HG03469 (cell line): ENCODE measurements at regions not wholly inside any gene's neighbourhood (a gene's known extent, or its start where the extent isn't known, plus 50 kb on each side); places are given as distances from the start of the nearest gene placed in this dataset.
A peak's percentile ranks its signal among the peaks of the same experiment; 100 is the strongest.

ENCODE experiments used
- ATAC-seq: cut with Tn5 transposase; IDR thresholded peaks from one replicate; pipeline ENCODE4 v1.9.1; 2021; ENCODE audit warnings: mild to moderate bottlenecking, moderate library complexity, moderate number of reproducible peaks; ENCODE audit not compliant: unreplicated experiment

DNA sequence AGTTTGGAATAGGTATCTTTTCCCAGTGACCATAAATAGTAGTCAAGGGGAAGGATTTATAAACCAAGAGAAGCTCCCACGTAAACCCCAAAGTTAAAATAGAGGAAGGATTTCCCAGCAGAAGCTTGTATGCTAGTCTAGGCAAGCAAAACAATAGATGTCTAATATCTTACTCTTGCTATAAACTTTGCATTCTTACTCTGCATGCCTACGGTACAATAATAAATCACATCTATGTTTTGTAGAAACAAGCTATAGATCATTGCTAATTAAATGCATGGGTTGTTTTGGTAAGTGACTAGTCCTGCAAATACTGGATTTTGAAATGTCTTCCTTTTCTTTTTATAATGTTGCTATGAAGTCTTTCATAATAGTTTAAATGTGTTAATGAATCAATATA is 585.5 kb downstream of the INHBA start:
- no peak for ATAC-seq

DNA sequence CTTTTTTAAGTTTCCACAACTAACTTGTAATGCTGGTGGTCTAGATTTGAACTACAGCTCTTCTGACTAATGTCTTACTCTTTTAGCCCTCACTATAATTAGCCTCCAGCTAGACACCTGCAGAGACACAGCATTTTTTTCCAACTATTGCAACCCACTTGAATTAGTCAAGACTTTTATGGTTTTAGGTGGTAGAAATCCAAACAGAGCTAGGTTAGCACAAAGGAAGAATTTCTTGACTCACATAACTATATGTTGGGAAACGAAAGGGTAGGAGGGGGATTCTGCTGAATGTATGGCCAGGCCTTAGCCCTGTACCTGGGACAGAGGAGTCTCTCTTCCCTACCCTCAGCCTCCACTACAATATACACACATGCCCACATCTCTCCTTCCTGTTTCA is 586.1 kb downstream of the INHBA start:
- no peak for ATAC-seq

DNA sequence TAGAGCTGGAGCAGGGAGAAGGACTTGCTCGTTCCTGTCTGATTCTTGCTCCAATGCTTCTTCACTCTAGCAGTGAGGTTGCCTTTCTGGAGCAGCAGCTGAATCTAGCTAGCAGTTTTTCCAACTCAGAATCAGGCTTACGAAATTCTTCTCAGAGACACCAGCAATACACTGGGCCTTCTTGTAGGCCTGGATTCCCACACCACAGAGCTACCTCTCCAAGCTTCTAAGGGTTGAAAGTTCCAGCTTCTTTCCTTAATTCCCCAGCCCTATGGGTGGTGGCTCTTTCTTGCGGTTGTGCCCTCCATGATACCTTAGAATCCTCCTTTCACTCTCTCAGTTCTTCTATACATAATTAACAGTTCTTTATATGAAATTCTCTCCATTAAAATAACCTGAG is 586.6 kb downstream of the INHBA start:
- no peak for ATAC-seq

DNA sequence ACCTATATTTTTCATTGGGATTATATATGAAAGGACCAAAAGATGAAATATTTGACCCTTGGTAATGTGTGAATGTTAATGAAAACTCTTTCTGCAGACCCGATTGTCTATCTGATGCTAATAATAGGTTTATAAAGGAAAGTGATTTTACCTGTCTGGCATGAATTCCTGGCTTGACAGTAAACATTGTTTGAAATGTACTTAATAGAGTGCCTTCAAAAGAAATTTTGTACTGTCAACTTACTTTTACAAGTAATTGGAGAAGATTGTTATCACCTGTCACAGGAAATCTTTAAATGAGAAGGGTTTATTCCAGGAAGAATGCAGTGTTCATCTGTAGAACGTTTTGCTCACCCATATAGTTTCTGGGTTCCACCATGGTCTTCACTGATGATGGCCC is 588.2 kb downstream of the INHBA start:
- ATAC-seq, result no peak

DNA sequence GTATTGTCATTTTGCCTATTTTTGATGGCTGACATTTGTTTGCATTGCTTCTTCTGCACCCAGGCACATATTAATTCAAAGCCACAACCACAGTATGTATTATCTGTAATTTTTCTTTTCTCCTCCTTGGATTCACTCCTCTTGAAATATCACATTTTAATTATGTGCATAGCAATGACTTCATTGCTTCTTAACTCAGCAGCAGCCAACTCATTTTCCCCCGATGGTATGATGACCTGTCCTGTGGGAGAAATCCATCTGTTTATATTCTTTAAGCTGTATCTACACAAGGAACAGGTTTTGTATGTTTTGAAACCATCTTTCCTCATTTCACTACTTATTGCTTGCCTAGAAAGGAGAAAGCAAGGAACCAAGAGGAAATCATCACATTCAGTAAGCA is 588.8 kb downstream of the INHBA start:
- ATAC-seq, result no peak

DNA sequence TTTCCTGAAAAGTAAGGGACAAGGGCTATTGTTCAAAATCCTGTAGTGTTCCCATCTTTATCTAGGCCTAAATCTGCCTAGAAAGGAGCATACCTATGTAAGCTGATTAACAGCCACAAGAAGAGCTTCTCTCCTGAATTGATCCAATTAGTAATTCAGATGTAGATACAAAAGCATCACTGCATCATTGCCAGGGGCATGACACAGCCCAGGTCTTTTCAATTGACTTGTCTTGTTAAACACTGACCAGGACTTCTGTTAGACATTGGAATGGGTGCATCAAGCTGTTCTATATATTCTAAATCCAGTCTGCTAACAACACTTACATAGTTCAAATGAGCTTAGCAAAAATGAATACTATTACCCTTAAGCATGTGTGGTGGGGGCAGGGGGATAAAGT is 589.2 kb downstream of the INHBA start:
- ATAC-seq, result no peak

GRCh38 chr7:41110186-41110585 is 592.7 kb downstream of the INHBA start:
- ATAC-seq, result no peak

DNA sequence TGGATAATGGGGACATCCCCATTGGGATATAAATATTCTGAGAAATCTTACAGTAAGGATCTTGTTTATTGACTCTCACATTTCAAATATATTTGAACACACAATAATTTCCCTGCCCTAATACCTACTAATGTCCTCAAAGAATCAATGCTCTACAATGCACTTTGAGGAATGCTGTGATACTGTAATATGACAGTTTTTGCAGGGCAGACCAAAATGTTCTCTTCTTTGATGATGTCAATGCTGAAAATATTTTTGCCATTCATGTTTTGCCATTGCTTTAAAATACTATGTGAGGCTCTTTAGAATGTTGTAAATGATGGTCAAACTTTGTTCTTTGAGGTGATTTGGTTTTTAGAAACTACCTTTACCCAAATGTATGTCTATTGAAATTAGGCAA is 594.1 kb downstream of the INHBA start:
- no peak for ATAC-seq

DNA sequence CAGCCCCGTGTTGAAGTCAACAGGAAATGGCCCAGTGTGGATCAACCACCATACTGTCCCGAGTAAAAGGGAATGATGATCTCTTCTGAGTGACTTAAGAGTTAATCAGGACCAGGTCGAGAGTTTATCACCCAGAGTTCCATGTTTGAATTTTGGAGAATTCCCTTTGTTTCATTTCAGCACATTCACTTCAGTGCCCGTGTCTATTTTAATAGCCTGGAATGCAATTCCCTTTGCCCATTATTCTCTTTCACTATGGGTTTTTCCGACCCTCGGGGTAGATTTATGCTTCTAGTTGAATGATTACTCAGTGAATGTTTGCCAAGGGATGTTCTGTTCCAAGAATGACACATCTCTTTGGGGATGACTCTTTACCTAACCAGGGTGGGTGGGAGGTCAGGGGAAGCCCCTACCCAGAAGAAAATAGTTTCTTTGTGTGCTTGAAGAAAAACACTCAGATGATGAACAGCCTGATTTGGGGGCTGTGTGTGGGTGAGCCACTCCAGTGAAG is 594.9 kb downstream of the INHBA start:
- ATAC-seq, result no peak

DNA sequence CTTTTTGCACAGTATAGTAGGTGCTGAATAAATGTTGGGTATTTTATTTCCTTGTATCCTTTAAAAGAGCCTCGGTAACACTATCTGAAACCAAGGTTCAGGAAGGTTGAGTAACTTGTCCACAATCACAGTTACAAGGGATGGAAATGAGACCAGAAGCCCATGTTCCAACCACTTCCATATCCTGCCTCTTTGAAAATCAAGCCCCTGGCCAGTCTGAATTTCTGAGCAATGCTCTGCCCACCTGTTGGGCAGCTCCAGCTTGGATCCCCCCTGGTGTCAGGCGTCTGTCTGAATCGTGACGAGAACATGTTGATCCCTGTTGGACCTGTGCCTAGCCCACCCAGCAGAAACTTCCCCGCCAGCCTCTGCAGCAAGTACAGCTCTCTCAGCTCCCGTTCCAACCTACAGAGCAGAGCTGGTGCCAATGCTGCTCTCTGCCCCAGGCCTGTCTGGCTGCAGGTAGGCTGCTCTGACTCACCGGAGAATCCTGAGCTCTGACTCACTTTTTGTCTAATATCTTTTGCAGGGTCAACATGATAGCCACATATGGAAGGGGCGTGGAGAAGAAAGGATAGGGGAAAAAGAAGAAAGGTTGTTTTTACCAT is 595.5 kb downstream of the INHBA start:
- no peak for ATAC-seq

DNA sequence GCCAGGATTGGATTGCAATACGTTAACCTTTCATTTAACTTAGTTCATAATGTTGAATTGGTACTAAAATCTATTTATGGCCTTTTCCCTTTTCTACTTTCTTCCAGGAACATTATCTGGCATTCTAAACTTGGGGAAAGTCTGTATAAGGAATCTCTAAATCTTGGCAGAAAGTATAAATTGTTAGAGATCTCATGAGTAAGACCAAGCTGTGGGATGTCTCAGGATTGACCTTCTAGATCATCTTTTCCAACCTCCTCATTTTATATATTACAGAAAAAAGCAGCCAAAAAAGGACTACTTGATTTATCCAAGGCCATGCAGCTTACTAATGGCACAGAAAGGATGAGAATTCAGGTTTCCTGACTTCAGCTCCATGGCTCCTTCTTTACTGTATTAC is 598.3 kb downstream of the INHBA start:
- ATAC-seq, result no peak

GRCh38 chr7:41103331-41103730 is 599.6 kb downstream of the INHBA start:
- peak; percentile 80 for ATAC-seq

DNA sequence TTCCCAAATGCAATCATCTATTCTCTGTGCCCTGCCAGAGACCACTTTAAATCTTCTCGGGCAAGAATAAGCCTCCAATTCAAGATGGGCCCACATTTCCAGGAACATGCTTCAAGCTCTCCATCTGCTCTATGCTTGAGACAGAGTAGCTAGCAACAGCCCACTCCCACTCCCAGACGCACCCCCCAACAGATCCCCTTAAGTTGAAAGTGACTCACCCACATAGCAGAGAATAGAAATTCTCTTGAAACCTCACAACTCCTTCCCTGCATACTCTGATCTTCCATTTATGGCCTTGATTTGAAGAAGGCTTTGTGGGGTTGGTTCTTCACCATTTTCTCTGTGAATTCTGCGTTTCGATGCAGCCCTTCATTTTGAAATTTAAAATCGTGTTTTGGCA is 604.0 kb downstream of the INHBA start:
- ATAC-seq, result no peak

DNA sequence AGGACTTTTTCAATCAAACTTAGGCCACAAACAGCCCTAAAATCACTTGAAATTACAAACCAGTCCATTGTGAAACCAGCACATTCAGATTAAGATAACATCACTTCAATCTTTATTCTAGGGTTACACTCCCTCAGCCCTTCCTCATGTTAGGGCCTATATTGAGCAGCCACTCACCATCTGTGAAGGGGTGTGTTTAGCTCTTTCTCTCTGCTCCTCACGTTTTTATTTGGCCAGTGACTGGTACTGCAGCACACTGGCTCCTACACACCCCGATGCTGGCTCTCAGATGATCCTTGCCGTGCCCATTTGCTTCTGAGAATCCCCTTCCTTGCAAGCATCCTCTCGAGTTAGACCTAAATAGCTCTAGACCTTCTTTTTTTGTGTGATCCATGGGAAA is 604.5 kb downstream of the INHBA start:
- ATAC-seq, result no peak

GRCh38 chr7:41097501-41097900 is 605.4 kb downstream of the INHBA start:
- no peak for ATAC-seq

DNA sequence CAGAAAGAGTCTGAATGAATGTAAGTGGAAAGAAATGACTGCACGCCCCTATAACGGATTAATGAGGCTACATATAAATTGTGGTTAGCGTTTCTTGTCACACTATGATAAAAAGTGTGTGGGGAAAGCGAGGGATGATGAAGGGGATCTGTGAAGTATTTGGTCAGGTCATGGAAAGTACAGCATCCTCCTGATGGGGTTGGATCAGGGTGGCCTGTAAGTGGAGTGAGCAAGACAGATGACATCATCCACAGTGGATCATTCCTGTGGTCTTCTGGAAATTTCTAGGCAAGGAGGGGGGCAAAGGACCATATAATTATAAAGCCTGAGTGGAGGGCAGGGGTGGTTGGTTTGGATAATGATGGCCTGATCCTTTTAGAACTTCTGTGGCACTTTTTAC is 606.0 kb downstream of the INHBA start:
- no peak for ATAC-seq

DNA sequence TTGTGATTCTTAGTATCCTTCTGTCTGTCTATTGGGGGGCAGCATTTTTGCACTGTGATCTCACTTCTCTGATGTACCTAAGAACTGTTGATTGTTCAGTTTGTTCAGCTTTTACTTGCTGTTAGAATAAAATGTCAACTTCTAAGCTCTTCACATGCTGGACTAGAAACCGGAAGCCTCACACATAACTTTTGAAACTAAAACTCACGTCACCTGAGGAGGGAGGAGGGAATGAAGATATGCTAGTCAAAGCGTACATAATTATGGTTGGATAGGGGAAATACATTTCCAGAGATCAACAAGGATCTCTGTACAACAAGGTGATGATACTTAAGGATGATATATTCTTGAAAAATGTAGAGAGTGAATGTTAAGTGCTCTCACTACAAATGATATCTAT is 609.7 kb downstream of the INHBA start:
- ATAC-seq, result no peak

DNA sequence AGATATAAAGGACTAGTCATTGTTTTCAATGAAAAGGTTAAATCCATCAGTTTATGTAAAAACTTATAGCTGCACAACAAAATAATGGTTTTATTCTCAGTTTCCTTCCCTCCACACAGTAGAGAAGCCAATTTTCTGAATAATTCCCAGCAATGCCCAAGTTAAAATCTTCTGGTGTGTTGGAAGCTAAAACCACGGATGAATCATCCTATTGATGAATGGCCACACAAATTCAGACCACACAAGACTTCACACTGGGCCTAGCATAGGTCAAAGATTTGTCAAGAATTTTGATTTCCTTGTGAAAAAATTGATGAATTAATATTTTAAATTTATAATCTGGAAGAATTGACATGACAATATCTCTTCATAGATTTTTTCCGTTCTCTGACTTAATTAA is 617.6 kb downstream of the INHBA start:
- no peak for ATAC-seq

GRCh38 chr7:41084381-41084780 is 618.5 kb downstream of the INHBA start:
- ATAC-seq, result no peak

DNA sequence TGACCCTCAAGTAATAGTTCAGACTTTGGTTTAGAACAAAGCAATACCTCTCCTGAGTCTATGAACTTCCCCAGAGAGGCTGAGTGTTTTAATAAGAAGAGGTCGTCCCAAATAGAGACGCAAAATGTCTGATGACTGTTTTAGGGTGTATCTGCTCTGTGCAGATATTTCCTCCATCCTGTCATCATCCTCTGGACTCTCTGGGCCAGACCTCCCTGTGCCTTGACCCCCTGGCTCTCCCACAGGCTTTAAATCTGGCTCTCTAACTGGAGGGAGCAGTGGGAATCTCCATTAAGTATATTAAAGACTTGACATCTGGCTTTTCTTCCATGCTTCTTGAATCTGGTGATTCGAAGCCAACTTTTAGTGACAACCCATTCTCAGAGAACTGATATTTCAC is 633.3 kb downstream of the INHBA start:
- no peak for ATAC-seq

GRCh38 chr7:41067576-41067975 is 635.3 kb downstream of the INHBA start:
- no peak for ATAC-seq

DNA sequence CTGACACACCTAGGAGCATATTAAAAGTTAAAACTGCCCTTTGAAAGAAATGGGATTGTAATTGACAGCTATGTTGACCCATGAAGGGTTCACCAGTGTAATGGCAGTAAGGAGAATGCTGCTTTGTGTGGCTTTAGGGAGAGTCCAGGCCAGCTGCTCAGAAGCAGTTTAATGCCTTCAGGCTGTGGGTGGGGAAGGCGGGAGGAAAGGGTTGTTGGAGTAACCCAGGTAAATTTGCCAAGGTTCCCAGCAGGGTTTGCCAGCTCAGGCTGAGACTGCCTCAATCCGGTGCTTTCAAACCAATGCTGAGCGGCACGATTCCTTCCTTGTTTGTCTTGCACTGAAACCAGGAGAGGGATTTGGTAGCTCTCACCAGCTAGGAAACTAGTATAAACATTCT is 637.2 kb downstream of the INHBA start:
- no peak for ATAC-seq

DNA sequence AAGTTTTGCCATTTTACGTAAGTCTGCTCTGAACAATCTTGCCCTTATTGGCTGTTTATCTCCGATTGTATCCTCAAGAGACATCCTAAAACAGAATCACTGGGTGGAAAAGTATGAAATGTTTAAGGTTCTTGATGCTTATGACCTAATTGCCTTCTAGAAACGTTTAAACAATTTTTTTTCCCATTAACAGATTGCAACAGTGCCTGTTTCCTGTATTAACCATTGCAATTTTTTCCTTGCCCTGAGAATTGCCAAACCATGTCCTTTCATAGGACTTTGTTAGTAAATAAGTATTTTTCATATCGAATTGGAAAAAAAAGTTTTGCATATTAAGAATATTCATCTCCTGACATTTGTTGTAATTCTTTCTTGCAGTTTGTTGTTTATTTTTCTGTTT is 639.8 kb downstream of the INHBA start:
- no peak for ATAC-seq
